ENCODE measurements at regions not wholly inside any gene's neighbourhood (a gene's known extent, or its start where the extent isn't known, plus 50 kb on each side); places are given as distances from the start of the nearest gene placed in this dataset.
A peak's percentile ranks its signal among the peaks of the same experiment; 100 is the strongest.

- DNase-seq: no peak
Observed at GRCh38 chr21:31564439-31564838, 95.1 kb upstream of the SOD1 start.

GRCh38 chr21:31560479-31560878 is 99.0 kb upstream of the SOD1 start:
- DNase-seq: no peak

GRCh38 chr21:31559368-31560119 is 99.9 kb upstream of the SOD1 start:
- peak; percentile 97 for DNase-seq

GRCh38 chr21:31558962-31559367 is 100.5 kb upstream of the SOD1 start:
- peak; percentile 97 for DNase-seq

- peak; percentile 7 for DNase-seq
Observed at GRCh38 chr21:31558189-31558961, 101.1 kb upstream of the SOD1 start.

GRCh38 chr21:31557421-31558188 is 101.9 kb upstream of the SOD1 start:
- DNase-seq: peak; percentile 12

GRCh38 chr21:31556662-31557061 is 102.8 kb upstream of the SOD1 start:
- DNase-seq: no peak

GRCh38 chr21:31555741-31556191 is 103.7 kb upstream of the SOD1 start:
- no peak for DNase-seq

GRCh38 chr21:31554511-31555022 is 104.9 kb upstream of the SOD1 start:
- DNase-seq: peak; percentile 73

- no peak for DNase-seq
Observed at GRCh38 chr21:31553926-31554325, 105.6 kb upstream of the SOD1 start.

- no peak for DNase-seq
Observed at GRCh38 chr21:31553461-31553860, 106.0 kb upstream of the SOD1 start.

GRCh38 chr21:31552826-31553225 is 106.7 kb upstream of the SOD1 start:
- no peak for DNase-seq

- DNase-seq: no peak
Observed at GRCh38 chr21:31550070-31550469, 109.4 kb upstream of the SOD1 start.

- no peak for DNase-seq
Observed at GRCh38 chr21:31548688-31549087, 110.8 kb upstream of the SOD1 start.

GRCh38 chr21:31546443-31547170 is 112.9 kb upstream of the SOD1 start:
- DNase-seq: no peak

- no peak for DNase-seq
Observed at GRCh38 chr21:31545036-31545435, 114.5 kb upstream of the SOD1 start.

- no peak for DNase-seq
Observed at GRCh38 chr21:31543191-31543590, 116.3 kb upstream of the SOD1 start.

- DNase-seq: no peak
Observed at GRCh38 chr21:31538816-31539215, 120.7 kb upstream of the SOD1 start.

- no peak for DNase-seq
Observed at GRCh38 chr21:31537872-31538576, 121.5 kb upstream of the SOD1 start.

- no peak for DNase-seq
Observed at GRCh38 chr21:31536138-31536537, 123.4 kb upstream of the SOD1 start.

GRCh38 chr21:31531967-31532366 is 127.5 kb upstream of the SOD1 start:
- no peak for DNase-seq
